ENCODE measurements at regions not wholly inside any gene's neighbourhood (a gene's known extent, or its start where the extent isn't known, plus 50 kb on each side); places are given as distances from the start of the nearest gene placed in this dataset.
"Not testable (repeated sequence)": the region's sequence is repeated elsewhere in the genome, so short reads cannot be mapped to it uniquely, and the experiment has no call there.

DNA sequence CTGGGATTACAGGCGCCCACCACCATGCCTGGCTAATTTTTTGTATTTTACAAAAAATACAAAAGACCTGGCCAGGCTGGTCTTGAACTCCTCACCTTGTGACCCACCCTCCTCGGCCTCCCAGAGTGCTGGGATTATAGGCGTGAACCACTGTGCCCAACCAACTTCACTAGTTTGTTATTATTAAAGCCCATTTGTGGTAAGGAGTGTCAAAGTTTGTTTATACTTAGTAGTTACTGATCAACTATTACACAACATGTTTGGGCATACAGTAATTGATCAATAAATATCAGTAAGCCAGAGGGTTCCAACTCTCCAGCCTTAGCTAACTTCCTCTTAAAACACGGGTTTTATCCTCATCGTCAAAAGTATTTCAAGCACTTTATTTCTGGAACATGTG is 67.5 kb upstream of the ZNG1B start:
- TF ChIP-seq, protein P1, sequence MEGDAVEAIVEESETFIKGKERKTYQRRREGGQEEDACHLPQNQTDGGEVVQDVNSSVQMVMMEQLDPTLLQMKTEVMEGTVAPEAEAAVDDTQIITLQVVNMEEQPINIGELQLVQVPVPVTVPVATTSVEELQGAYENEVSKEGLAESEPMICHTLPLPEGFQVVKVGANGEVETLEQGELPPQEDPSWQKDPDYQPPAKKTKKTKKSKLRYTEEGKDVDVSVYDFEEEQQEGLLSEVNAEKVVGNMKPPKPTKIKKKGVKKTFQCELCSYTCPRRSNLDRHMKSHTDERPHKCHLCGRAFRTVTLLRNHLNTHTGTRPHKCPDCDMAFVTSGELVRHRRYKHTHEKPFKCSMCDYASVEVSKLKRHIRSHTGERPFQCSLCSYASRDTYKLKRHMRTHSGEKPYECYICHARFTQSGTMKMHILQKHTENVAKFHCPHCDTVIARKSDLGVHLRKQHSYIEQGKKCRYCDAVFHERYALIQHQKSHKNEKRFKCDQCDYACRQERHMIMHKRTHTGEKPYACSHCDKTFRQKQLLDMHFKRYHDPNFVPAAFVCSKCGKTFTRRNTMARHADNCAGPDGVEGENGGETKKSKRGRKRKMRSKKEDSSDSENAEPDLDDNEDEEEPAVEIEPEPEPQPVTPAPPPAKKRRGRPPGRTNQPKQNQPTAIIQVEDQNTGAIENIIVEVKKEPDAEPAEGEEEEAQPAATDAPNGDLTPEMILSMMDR (conservative IDR thresholded peaks at IDR 0.05; ENCODE audit: low read depth) = no peak
- ChIA-PET POLR2A (ENCODE audit: low non-redundant PET) (no interaction called here), CTCF (interaction anchor here (0.5 to 3.1 kb wide), 6 partner anchors 22 to 232 kb away, joined by 3 to 12 read pairs (median 4); no protein-coding TSS in a partner anchor)
- H3K27ac ChIP-seq = no peak overlapping the region
- no peak for DNase-seq (ENCODE audit: low spot score)

DNA sequence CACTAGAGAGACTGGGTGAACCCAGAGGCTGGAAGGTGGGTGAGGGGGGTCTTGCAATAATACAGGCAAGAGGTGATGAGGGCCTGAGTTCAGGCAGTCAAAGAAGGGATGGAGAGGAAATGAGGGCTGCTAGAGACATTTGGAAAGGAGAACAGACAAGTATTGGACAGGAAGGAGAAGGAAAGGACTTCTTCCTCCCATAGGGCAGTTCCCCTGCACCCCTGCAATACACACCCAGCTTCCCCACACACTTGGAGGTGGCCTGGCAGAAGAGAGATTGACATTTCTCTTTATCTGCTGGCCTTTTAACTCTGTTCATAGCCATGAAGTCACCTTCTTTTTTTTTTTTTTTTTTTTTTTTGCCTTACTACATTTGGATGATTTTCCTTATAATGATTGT is 68.9 kb upstream of the ZNG1B start:
- DNase-seq (ENCODE audit: low spot score); H3K27ac ChIP-seq; CTCF ChIA-PET; POLR2A ChIA-PET (ENCODE audit: low non-redundant PET): not testable (repeated sequence)

DNA sequence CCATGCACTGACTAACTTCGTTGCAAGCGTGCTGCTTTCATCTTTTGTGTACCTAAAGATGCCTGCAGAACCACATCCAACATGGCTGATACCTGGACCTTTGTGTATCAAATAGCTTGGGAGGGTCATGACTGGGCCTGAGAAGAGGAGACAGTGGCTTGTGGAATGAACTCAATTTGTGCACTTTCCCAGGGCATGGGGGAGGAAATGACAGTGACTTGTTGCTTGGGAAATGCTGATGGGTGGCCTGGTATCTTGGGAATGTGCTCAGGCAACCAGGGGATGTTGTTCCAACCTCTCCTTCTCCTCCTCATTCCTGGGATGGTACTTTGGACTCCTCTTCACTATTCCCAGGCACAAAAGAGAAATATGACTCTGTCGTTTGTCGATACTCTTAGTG is 70.7 kb upstream of the ZNG1B start:
- DNase-seq (ENCODE audit: low spot score); H3K27ac ChIP-seq; CTCF ChIA-PET; POLR2A ChIA-PET (ENCODE audit: low non-redundant PET): not testable (repeated sequence)

DNA sequence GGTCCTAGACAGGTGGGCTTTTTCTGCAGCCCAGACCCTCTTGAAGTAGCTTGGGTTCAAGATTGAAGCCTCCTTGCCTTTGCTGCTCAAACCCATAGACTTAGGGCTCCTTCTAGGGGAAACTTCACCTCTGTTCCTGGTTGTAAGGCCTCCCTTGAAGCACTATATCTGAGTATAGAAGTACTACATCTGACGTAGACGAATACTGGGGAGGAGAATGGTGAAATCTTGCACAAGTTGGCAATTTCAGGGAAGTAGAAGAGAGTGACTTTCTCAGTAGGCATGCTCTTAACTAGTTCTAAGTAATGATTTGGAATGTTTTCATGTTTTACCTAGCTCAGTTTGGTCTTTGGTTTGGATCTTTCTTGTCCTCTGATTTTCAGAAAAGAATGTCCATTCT is 71.7 kb upstream of the ZNG1B start:
- CTCF ChIA-PET = interaction anchor here (1.5 kb wide), 1 partner anchor 229 kb away, joined by 3 read pairs; no protein-coding TSS in a partner anchor
- H3K27ac ChIP-seq; DNase-seq (ENCODE audit: low spot score); POLR2A ChIA-PET (ENCODE audit: low non-redundant PET): not testable (repeated sequence)

DNA sequence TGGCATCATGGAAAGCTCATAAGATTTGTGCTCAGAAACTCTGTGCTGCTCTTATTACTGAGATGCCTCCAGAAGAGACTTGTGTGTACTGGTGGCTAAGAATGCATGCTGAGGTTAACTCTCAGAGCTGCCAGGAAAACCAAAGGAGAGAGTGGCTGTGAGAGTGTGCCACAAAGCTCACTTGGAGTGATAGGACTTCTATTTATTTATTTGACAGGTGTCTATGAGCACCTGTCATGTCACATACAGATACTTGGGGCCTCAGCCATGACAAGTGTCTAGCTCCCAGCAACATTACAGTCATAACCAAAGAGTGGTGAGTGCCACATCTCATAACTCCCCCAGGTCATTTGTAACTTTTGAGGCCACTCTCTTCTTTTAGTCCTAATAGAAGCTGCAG is 72.2 kb upstream of the ZNG1B start:
- H3K27ac ChIP-seq; POLR2A ChIA-PET (ENCODE audit: low non-redundant PET); DNase-seq (ENCODE audit: low spot score): not testable (repeated sequence)
- CTCF ChIA-PET = interaction anchor here (0.6 to 1.5 kb wide), 2 partner anchors 229 to 423 kb away, joined by 3 to 5 read pairs; no protein-coding TSS in a partner anchor

DNA sequence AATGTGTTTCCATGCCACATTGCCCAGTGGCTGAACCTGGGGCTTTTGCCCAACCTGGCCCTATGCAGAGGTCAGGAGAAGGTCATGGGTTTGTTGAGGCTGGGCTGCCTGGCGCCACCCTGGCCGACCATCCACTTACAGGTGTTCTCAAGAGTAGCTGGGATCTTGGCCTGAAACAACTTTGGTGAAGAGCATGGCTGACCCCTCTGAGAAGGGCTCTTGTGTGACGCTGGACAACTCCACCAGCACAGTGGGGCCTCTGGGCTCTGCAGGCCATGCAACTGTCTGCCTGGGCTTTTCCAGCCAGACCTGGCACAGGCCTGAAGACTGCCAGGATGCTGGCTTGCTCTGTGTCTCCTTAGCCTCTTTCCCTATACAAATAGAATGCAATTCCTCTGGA is 76.4 kb upstream of the ZNG1B start:
- DNase-seq (ENCODE audit: low spot score) = no peak
- no peak overlapping the region for H3K27ac ChIP-seq
- POLR2A ChIA-PET (ENCODE audit: low non-redundant PET) = no interaction called here
- CTCF ChIA-PET = no interaction called here
- TF ChIP-seq, protein P1 (conservative IDR thresholded peaks at IDR 0.05; ENCODE audit: low read depth) = no peak

DNA sequence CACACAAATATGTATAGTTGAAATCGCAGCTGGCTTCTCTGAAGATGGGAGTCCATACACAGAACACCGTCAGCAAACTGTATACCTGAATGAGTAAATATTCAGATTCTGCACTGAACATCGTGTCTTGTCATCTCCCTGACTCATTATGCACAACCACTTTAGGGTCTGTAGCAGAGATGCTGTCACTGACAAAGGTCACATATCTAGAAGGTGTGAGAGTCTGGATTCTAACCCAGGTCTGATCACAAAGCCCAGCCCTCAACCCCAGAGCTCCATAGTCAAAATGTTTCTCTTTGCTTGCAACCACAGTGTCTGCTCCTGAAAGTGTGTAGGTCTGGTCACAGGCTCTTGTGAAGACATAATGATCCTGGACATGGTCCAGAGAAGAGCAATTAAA is 78.3 kb upstream of the PAX8 start:
- no peak for DNase-seq (ENCODE audit: low spot score)
- POLR2A ChIA-PET (ENCODE audit: low non-redundant PET) = no interaction called here
- TF ChIP-seq, protein P1 (conservative IDR thresholded peaks at IDR 0.05; ENCODE audit: low read depth) = no peak
- CTCF ChIA-PET = no interaction called here
- H3K27ac ChIP-seq = no peak overlapping the region

DNA sequence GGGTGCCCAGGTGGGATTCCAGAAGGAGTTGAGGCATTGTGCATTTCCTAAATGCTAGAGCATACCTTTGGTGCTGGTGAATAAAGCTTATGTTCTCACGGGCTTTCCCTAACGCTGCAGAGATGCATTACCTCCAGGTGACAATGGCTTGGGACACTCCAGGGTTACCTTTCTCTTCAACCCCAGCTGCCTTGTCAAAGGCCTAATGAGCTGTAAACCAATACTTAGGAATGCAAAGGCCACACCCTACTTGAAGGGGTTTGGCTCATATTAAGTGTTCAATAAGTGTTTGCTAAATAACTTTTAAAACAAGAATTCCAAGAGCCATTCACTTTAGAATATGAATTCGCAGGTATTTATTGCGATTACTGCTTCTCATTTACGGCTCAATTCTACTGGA is 77.6 kb upstream of the PAX8 start:
- CTCF ChIA-PET; DNase-seq (ENCODE audit: low spot score); POLR2A ChIA-PET (ENCODE audit: low non-redundant PET); H3K27ac ChIP-seq: not testable (repeated sequence)

DNA sequence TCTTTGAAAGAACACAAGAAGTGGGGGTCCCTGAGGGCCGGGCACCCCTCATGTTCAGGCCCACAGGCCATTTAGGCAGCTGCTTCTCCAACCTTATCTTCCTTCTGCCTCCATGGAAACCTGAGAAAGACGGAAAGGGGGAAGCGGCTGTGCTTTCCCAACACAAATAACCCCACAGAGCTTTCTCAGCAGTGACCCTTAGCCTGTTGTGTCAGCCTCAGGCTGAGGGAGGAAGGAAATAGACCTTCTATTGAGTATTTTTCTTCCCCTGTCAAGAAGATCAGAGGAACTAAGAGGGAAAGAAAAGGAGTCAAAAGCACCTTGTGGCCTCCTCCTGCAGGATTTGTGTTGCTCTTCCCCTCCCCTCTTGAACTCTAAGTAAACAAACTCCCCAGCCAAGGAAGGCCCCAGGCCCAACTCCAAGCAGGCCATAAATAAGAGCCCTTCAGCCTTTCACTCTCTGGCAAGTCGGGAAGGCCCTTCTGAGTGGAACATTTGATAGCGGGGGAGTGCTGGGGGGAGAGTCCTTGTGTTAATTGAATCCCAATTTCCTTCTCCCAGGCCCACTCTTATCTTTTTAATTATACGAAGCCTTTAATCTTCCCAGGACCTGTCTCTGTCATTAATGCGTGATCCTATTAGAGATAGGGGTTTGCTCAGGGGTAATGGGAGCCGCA is 76.8 kb upstream of the PAX8 start:
- H3K27ac ChIP-seq; DNase-seq (ENCODE audit: low spot score); POLR2A ChIA-PET (ENCODE audit: low non-redundant PET); CTCF ChIA-PET: not testable (repeated sequence)
